Coronary artery (tissue), 2 donors: ENCODE measurements at regions not wholly inside any gene's neighbourhood (a gene's known extent, or its start where the extent isn't known, plus 50 kb on each side); places are given as distances from the start of the nearest gene placed in this dataset.
A peak's percentile ranks its signal among the peaks of the same experiment; 100 is the strongest.
"Not testable (repeated sequence)": the region's sequence is repeated elsewhere in the genome, so short reads cannot be mapped to it uniquely, and the experiment has no call there.

ENCODE experiments used
- DNase-seq: peaks from one replicate; pipeline ENCODE4 v3.0.0-alpha.2; 2017; ENCODE audit warnings: low spot score
- H3K27ac ChIP-seq, 2 donors: fragments of 200-600 bp; sonication (generic); one replicate each; pipeline ENCODE4 v1.5.1; 2016 to 2019
- H3K4me3 ChIP-seq: fragments of 200-600 bp; sonication (generic); 2 replicates; pipeline ENCODE4 v1.5.1; 2016; ENCODE audit warnings: mild to moderate bottlenecking, moderate library complexity
- CTCF ChIP-seq: fragments of 200-600 bp; sonication (generic); IDR thresholded peaks from one replicate; pipeline ENCODE4 v1.5.1; 2019; ENCODE audit warnings: antibody characterized with exemption

GRCh38 chr6:134806180-134806798 is 143.6 kb downstream of the ALDH8A1 start:
- no peak for TF ChIP-seq CTCF
- no peak overlapping the region for H3K27ac ChIP-seq
- no peak for DNase-seq
- no peak overlapping the region for H3K4me3 ChIP-seq

GRCh38 chr6:134805168-134805567 is 144.7 kb downstream of the ALDH8A1 start:
- no peak overlapping the region for H3K27ac ChIP-seq
- TF ChIP-seq CTCF, result no peak
- no peak for DNase-seq
- no peak overlapping the region for H3K4me3 ChIP-seq

- not testable (repeated sequence) for H3K27ac ChIP-seq, H3K4me3 ChIP-seq, DNase-seq
Measured at GRCh38 chr6:134804311-134804710, 145.6 kb downstream of the ALDH8A1 start.

GRCh38 chr6:134802426-134803058 is 147.4 kb downstream of the ALDH8A1 start:
- Histone ChIP-seq H3K27ac (no peak overlapping the region), H3K4me3 (no peak overlapping the region)
- TF ChIP-seq CTCF, result no peak
- DNase-seq, result no peak

GRCh38 chr6:134797400-134798113 is 152.3 kb downstream of the ALDH8A1 start:
- DNase-seq, result no peak
- no peak for TF ChIP-seq CTCF
- peak overlapping the region in 1 of 2 donors; percentile 53 for H3K27ac ChIP-seq
- H3K4me3 ChIP-seq, result no peak overlapping the region

GRCh38 chr6:134795691-134796090 is 154.2 kb downstream of the ALDH8A1 start:
- TF ChIP-seq CTCF, result no peak
- no peak for DNase-seq
- no peak overlapping the region for H3K27ac ChIP-seq

GRCh38 chr6:134795001-134795400 is 154.9 kb downstream of the ALDH8A1 start:
- TF ChIP-seq CTCF, result no peak
- DNase-seq, result no peak
- Histone ChIP-seq H3K27ac (no peak overlapping the region), H3K4me3 (no peak overlapping the region)

More at GRCh38 chr6:134795691-134796090, 154.2 kb downstream of the ALDH8A1 start:
- no peak overlapping the region for H3K4me3 ChIP-seq

GRCh38 chr6:134791243-134791843 is 158.6 kb downstream of the ALDH8A1 start:
- DNase-seq, H3K4me3 ChIP-seq: not testable (repeated sequence)

More at GRCh38 chr6:134791243-134791843, 158.6 kb downstream of the ALDH8A1 start:
- not testable (repeated sequence) for H3K27ac ChIP-seq
